HT-29 (cell line): ENCODE measurements at regions not wholly inside any gene's neighbourhood (a gene's known extent, or its start where the extent isn't known, plus 50 kb on each side); places are given as distances from the start of the nearest gene placed in this dataset.

Experiments used
- DNase-seq: peaks from one replicate; pipeline ENCODE4 v3.0.0-alpha.2; 2015; ENCODE audit warnings: low spot score

GRCh38 chr6:167493976-167494697, 169.3 kb downstream of the TTLL2 start:
- no peak for DNase-seq

DNA sequence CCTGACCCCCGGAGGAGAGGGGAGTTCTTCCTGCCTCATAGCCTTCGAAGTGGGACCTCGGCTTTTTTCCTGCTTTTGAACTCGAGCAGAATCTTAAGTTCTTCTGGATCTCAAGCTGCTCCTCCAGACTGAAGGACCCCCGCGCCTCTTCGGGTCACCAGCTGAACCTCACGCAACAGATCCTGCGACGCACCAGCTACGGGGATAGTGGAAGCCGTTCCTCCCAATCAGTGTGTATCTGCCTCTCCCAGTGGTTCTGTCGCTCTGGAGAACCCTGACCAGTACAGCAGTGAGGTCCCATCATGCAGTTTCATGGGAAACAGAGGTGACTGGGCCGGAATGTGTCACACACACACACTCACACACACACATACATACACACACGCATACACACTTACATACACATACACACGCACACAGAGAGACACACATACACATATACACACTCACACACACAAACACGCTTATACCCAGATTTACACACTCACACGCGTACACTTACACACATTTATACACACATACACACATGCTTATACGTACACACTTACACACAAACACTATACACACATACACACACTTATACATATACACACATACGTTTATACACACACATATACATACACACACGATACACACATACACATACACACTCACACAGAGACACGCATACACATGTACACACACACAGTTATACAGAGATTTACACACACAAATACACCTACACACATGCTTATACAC, 170.0 kb downstream of the TTLL2 start:
- no peak for DNase-seq

DNA sequence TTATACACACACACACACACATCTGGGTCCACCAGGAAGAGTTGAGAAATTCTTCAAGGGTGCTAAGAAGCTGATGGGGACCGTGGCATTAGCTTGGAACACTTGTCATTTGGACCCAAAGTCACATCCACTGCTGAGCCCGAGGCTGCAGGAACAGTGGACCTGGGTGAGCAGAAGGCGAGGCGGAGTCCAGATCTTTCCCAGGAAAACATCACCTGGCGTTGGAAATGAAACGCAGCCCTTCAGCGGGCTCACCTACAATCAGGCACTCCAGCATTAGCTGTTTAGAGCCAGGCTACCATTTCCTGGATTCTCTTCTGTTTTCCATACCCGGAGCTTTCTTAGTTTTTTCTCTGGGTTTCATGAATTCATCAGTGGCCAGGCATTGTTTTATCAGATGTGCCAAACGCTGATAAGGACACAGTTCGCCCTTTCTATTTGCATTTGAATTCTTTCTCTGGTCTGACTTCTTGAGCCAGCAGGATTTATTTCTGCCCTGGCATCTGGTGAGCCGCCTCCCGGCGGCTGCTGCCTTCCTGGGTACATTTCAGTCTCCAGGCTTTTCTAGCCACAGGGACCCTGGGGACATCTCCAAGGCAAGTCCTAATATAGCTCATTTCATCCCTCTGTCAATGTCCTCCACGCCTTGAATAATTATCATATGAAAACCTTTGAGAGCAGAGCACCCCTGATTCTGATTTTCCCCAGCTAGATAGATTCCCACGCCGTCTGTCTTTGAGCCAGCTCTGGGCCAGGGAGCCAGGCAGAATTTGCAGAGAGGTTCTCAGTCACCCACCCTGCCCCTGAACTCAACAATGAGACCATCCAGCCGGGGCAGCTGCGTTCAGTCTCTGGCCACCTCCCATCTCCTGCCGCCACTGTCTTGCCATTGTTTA, 170.9 kb downstream of the TTLL2 start:
- DNase-seq, result no peak

DNA sequence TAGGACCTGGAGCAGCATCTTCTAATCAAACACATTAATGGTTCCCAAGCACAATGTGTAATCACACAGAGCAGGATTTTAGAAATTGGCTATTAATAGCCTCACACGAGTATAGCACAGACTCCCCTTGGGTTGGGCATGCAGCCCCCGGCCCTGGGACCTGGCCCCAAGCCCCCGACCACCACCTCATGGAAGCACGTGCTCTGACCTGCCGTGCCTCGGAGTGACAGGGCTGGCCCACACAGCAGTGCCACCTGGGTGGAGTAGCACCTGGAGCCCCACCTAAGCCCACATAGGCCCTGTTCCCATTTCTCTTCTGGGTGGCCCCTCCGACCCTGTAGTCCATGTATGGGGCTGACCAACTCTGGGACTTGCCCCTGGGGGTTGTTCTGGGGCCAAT, 171.8 kb downstream of the TTLL2 start:
- DNase-seq, result no peak

- no peak for DNase-seq
Observed at GRCh38 chr6:167497428-167498056, 172.7 kb downstream of the TTLL2 start.

GRCh38 chr6:167499161-167499660, 174.3 kb downstream of the TTLL2 start:
- DNase-seq, result peak; percentile 20

- DNase-seq, result no peak
Observed at GRCh38 chr6:167500961-167501360, 176.1 kb downstream of the TTLL2 start.

DNA sequence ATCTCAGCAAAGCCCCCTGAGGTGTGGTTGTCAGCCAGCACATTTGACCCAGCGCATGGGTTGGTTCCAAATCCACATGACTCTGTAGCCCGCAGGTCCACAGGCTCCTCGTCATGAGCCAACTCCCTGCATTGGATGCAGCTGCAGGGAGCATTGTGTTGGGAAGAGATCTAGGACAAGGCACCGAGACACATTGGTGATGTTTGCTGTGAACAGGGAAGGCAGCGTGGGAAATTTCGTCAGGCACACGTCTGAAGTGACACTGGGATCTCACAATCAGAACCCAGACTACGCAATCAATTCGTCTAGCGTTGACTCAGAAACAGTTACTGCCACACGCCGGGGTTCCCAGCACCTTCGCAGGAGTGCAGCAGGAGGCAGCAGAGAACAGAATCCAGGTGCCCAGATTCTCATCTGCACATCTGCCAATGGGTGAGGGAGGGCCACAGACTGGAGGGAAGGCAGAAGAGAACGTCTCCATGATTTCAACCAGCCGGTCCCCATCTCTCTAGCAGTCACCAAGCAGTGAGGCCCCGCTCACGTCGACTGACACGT, 177.0 kb downstream of the TTLL2 start:
- DNase-seq, result peak; percentile 67

GRCh38 chr6:167502471-167502870, 177.6 kb downstream of the TTLL2 start:
- no peak for DNase-seq

GRCh38 chr6:167504385-167504961, 179.6 kb downstream of the TTLL2 start:
- DNase-seq, result no peak

- no peak for DNase-seq
Observed at GRCh38 chr6:167505199-167505598, 180.3 kb downstream of the TTLL2 start.

DNA sequence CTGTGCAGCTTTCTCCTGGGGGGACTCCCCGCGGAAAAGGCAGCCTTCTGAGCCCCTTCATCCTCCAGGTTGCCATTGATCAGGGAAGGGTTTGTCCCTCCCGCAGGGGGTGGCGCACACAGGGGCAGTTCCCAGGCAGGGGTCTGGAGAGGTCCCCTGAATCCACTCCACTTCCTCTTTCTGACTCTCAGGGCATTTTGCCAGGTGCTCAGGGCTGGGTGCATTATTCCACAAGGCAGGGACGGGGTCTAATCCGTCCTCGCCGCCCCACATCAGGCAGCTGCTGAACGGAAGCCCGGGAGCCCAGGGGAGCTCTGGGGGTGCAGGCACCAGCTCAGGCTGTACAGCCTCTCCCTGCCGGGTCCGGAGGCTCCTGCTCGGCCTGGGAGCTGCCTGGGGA, 180.9 kb downstream of the TTLL2 start:
- DNase-seq, result no peak

GRCh38 chr6:167506443-167507301, 181.8 kb downstream of the TTLL2 start:
- peak; percentile 35 for DNase-seq

DNA sequence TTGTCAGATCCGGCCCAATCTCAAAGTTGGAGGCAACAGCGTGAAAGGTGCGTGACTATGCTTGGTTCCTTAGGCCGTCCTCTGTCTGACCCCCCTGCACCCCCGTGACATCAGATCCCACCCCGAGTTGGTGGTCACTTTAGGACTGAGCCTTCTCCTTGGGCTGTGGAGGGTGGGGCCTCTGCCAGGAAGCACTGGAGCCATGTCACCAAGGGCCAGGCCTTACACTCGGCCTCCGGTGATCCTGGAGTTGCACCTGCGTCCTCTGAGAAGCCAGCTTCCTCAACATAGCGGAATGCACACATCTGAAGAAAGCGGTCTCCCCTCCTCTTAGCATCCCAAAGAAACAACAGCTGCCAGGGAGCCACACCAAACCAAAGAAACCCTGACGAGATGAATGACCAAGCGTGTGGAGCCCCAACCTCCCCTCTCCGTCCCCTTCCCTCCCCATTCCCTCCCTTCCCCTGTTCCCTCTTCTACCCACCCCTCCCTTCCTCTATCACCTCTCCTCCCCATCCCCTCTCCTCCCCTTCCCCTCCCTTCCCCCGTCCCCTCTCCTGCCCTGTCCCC, 182.6 kb downstream of the TTLL2 start:
- no peak for DNase-seq

DNA sequence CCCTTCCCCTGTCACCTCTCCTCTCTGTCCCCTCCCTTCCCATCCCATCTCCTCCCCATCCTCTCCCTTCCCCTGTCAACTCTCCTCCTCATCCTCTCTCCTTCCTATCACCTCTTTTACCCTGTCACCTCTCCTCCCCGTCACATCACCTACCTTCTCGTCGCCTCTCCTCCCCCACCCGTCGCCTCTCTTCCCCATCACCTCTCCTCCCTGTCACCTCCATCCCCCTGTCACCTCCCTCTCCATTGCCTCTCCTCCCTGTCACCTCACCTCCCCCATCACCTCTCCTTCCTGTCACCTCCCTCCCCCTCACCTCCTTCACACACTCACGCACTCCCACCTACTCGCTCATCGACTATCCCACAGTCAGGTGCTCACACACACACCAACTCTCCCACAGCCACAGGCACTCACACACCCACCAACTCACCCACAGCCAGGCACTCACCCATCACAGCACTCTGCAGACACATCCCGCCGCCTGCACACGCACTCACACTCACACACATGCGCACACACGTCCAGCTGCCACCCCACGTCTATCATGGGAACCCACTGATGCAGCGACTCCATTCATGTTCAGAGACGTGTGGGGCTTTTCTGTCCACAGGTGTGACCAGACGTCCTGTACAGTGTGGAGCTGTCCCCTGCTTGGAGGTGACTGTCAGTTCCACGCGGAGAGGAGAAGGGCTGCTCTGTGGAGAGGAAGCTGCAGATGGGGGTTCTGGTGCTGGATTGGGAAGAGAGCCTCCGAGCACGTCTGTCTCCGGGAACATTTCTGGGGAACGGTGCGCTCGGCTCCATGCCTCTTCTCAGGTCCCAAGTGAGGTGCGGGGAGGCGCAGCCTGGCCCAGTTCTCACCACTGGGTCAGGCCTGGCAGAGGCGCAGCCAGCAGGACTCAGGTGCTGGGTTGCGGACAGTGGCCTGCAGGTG, 184.3 kb downstream of the TTLL2 start:
- DNase-seq, result no peak

DNA sequence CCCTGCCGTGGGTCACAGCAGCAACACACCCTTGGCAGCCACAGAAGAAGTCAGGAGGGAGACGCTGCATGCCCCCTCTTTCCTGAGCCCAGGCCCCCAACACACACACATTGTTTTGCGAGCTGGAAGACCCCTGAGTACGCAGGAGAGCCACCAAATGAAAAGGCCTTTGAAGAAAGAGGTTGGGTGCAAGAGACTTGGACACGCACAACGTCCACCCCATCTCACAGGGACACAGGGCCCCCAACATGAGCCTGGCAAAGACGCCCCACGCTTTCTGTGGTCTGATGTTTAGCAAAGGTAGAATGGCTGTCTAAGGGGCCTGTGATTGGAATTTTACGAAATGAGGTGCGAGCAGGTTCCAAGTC, 185.0 kb downstream of the TTLL2 start:
- no peak for DNase-seq

DNA sequence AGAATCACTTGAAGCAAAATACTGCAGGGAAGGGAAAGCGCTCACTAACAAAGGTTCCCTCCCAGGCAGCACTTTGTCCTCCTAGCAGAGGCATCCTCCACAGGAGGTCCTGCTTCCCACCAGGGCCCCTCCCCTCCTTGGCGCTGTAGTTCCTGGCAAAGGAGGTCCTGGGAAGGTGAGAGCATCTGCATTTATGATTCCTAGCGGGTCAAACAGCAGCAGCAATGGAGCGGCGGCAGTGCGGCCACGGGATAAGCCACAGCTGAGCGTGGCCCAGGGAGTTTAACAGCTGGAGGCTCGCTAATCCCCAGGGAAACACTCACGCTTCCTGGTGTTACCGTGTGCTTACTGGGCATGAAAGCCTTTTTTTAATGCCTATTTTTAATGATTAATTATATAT, 185.8 kb downstream of the TTLL2 start:
- DNase-seq, result no peak

GRCh38 chr6:167512696-167513375, 187.9 kb downstream of the TTLL2 start:
- DNase-seq, result no peak
